ENCODE measurements at regions not wholly inside any gene's neighbourhood (a gene's known extent, or its start where the extent isn't known, plus 50 kb on each side); places are given as distances from the start of the nearest gene placed in this dataset.

GRCh38 chr2:239509373-239510143, 108.7 kb upstream of the HDAC4 start:
- TF ChIP-seq ZNF639 (tag by site-specific recombination; IDR thresholded peaks at IDR 0.05) (no peak), REST (tag by site-specific recombination; IDR thresholded peaks at IDR 0.05) (no peak), CTCF (tag by site-specific recombination; IDR thresholded peaks at IDR 0.05) (no peak), ZBTB11 (tag by site-specific recombination; conservative IDR thresholded peaks at IDR 0.05; ENCODE audit: low read depth) (no peak), ZNF660 (tag by site-specific recombination; IDR thresholded peaks at IDR 0.05) (no peak), ZNF530 (tag by site-specific recombination; IDR thresholded peaks at IDR 0.05; ENCODE audit: low read depth) (no peak), ZSCAN18 (tag by site-specific recombination; IDR thresholded peaks at IDR 0.05) (no peak), ZNF292 (tag by site-specific recombination; IDR thresholded peaks at IDR 0.05; ENCODE audit: borderline replicate concordance, low read depth) (no peak), ZNF768 (tag by site-specific recombination; IDR thresholded peaks at IDR 0.05) (no peak), BCL6B (tag by site-specific recombination; IDR thresholded peaks at IDR 0.05) (no peak), KLF8 (tag by site-specific recombination; IDR thresholded peaks at IDR 0.05) (no peak)

Measured in HEK293 (cell line).